ENCODE measurements at regions not wholly inside any gene's neighbourhood (a gene's known extent, or its start where the extent isn't known, plus 50 kb on each side); places are given as distances from the start of the nearest gene placed in this dataset.

DNA sequence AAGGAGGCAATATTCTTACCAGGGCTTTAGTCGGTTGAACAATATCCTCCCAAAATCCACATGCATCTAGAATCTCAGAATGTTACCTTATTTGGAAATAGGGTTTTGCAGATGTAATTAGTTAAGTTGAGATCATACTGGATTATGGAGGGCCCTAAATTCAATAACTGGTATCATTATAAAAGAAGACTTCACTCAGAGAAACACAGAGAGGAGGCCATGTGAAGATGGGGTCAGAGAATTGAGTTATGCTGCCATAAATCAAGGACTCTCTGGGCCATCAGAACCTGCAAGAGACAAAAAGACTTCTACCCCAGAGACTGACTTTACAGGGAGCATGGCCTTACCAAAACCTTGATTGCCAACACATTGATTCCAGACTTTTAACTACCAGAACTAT is 1611.1 kb downstream of the SLITRK5 start:
- Histone ChIP-seq H3K9me3 (no peaks in the 10 kb centered on the region), H3K4me3 (no peak overlapping the region), H3K4me1 (replicated peaks) (no peaks in the 10 kb centered on the region), H3K27me3 (replicated peaks; ENCODE audit: insufficient read depth) (no peaks in the 10 kb centered on the region), H3K27ac (no peak overlapping the region), H3K36me3 (no peaks in the 10 kb centered on the region)
- no peak for DNase-seq (ENCODE audit: low spot score)
- intact Hi-C loops (cut with DNase I), result no loop called here
- 95% methylated on average over 1 of the region's 1 CpG for WGBS
- TF ChIP-seq POLR2A (IDR thresholded peaks at IDR 0.05) (no peak), POLR2AphosphoS5 (IDR thresholded peaks at IDR 0.05) (no peak)
- TF ChIP-seq, protein P1, sequence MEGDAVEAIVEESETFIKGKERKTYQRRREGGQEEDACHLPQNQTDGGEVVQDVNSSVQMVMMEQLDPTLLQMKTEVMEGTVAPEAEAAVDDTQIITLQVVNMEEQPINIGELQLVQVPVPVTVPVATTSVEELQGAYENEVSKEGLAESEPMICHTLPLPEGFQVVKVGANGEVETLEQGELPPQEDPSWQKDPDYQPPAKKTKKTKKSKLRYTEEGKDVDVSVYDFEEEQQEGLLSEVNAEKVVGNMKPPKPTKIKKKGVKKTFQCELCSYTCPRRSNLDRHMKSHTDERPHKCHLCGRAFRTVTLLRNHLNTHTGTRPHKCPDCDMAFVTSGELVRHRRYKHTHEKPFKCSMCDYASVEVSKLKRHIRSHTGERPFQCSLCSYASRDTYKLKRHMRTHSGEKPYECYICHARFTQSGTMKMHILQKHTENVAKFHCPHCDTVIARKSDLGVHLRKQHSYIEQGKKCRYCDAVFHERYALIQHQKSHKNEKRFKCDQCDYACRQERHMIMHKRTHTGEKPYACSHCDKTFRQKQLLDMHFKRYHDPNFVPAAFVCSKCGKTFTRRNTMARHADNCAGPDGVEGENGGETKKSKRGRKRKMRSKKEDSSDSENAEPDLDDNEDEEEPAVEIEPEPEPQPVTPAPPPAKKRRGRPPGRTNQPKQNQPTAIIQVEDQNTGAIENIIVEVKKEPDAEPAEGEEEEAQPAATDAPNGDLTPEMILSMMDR (IDR thresholded peaks at IDR 0.05), result no peak

DNA sequence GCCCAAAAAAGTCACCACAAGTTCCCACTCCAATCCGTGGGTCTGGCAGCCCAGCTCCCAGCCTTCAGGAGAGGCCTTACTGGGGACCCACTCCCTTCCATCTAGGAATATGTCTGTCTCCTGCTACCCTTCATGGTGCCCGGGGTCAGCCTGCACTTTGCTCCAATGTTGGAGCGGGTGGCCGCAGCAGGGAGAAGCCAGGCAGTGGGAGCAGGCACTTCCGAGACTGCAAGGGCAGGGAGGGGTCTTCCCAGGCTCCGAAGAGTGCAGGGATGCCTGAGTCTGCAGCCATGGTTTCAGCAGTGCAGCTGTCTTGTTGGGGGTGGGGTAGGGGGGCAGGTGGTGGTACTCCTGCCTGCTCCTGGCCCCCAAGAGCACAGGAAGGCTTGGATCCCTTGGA is 1616.2 kb downstream of the SLITRK5 start:
- no peaks in the 10 kb centered on the region for H3K27me3 ChIP-seq (replicated peaks; ENCODE audit: insufficient read depth)
- H3K4me3 ChIP-seq, result no peak overlapping the region
- no peak for DNase-seq (ENCODE audit: low spot score)
- 83% methylated on average over 6 of the region's 6 CpGs for WGBS
- H3K27ac ChIP-seq, result no peak overlapping the region
- TF ChIP-seq POLR2A (IDR thresholded peaks at IDR 0.05) (no peak), POLR2AphosphoS5 (IDR thresholded peaks at IDR 0.05) (no peak)
- TF ChIP-seq, protein P1 (IDR thresholded peaks at IDR 0.05), result no peak
- no peaks in the 10 kb centered on the region for H3K4me1 ChIP-seq (replicated peaks)
- no peaks in the 10 kb centered on the region for H3K9me3 ChIP-seq
- H3K36me3 ChIP-seq, result no peaks in the 10 kb centered on the region
- intact Hi-C loops (cut with DNase I), result no loop called here

DNA sequence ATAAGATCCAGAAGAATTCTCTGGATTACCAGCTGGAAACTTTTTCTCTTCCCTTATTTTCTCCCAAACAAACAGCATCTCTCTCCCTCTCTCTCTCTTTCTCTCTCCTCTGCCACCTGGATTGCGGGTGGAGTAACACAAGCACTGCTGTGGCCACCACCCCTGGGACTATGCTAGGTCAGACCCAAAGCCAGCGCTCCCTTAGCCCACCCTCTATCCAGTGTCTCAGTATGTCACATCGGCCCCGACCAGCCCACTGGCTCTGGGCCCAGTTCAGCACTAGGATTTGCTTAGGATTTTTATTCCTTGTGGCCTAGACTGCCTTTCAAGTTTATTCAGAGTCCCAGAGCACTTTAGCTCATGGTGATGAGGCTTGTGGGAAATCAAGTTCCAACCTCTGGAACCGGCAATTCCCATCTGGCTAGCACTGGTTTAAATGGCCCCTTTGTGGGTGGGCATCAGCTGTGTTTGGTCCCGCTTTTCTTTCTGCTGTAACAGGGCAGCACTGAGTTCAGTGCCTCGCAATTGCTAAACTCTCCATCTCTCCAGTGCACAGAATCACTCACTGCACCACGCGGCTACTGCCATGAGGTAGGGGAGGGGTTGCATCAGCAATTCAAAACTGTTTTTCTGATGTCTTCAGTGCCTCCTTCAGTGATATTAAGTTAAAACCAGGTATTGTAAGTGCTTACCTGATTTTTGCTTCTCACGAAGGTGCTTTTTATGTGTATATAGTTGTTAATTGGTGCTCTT is 1623.1 kb downstream of the SLITRK5 start:
- Histone ChIP-seq H3K9me3 (no peaks in the 10 kb centered on the region), H3K36me3 (no peaks in the 10 kb centered on the region), H3K27me3 (replicated peaks; ENCODE audit: insufficient read depth) (no peaks in the 10 kb centered on the region), H3K27ac (no peak overlapping the region), H3K4me1 (replicated peaks) (no peaks in the 10 kb centered on the region), H3K4me3 (no peak overlapping the region)
- TF ChIP-seq, protein P1 (IDR thresholded peaks at IDR 0.05), result no peak
- TF ChIP-seq POLR2AphosphoS5 (IDR thresholded peaks at IDR 0.05), result no peak
- TF ChIP-seq POLR2A (IDR thresholded peaks at IDR 0.05), result no peak
- no peak for DNase-seq (ENCODE audit: low spot score)
- 86% methylated on average over 10 of the region's 10 CpGs for whole genome bisulfite sequencing
- intact Hi-C loops (cut with DNase I), result no loop called here

DNA sequence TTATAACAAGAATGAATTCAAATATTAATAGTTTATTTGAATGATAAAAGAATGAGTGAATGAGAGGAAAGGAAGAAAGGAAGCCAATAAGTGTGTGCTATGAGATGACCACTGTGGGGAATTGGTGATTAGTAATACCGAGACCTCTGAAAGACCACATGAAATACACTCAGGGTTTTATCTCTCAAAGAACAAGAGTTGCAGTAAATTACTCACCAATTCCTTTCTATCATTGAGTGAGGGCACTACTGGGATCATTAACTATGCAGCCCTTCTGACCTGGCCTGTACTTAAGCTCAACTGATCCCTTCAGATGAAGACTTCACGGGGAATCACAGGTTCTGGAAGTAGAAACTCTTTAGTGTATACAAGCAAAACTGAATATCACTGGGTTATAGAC is 1636.1 kb downstream of the SLITRK5 start:
- Histone ChIP-seq H3K36me3 (no peaks in the 10 kb centered on the region), H3K27ac (no peak overlapping the region), H3K27me3 (replicated peaks; ENCODE audit: insufficient read depth) (no peaks in the 10 kb centered on the region), H3K4me1 (replicated peaks) (no peaks in the 10 kb centered on the region), H3K4me3 (no peak overlapping the region), H3K9me3 (no peaks in the 10 kb centered on the region)
- intact Hi-C loops (cut with DNase I), result no loop called here
- 98% methylated on average over 2 of the region's 2 CpGs for WGBS
- TF ChIP-seq POLR2AphosphoS5 (IDR thresholded peaks at IDR 0.05) (no peak), POLR2A (IDR thresholded peaks at IDR 0.05) (no peak)
- TF ChIP-seq, protein P1 (IDR thresholded peaks at IDR 0.05), result no peak
- DNase-seq (ENCODE audit: low spot score), result no peak

Measured in prostate gland (tissue), 2 donors.